ENCODE measurements at regions not wholly inside any gene's neighbourhood (a gene's known extent, or its start where the extent isn't known, plus 50 kb on each side); places are given as distances from the start of the nearest gene placed in this dataset.

GRCh38 chr3:82520846-82521245 is 759.4 kb upstream of the GBE1 start:
- TF ChIP-seq CTCF (IDR thresholded peaks at IDR 0.05 in 4 of 5, conservative IDR thresholded peaks at IDR 0.05 in 1 of 5) (no peak), POLR2A (IDR thresholded peaks at IDR 0.05) (no peak)
